IMR-90 (cell line): ENCODE measurements at regions not wholly inside any gene's neighbourhood (a gene's known extent, or its start where the extent isn't known, plus 50 kb on each side); places are given as distances from the start of the nearest gene placed in this dataset.

Experiments
- ATAC-seq: fragments of 200-7000 bp; cut with Tn5 transposase; 2 replicates; pipeline ENCODE4 v1.9.1; 2020; ENCODE audit warnings: low read depth, mild to moderate bottlenecking, moderate library complexity
- BruUV-seq: library from RNA; stranded (reverse); fragments of 400-500 nt; replicated peaks from 2 replicates; lab custom pipeline; 2021; lab: Mats Ljungman, UMichigan
- CTCF ChIA-PET: fragments of 300-600 bp; formaldehyde crosslinking; extraction: SDS; loops from one replicate; lab custom pipeline; 2021; ENCODE audit warnings: antibody characterized with exemption; lab: Yijun Ruan, JAX
- POLR2A ChIA-PET: fragments of 300-600 bp; sonication (Branson Sonifier 250); formaldehyde crosslinking; loops from one replicate; lab custom pipeline; 2022; ENCODE audit warnings: antibody characterized with exemption; ENCODE audit not compliant: unreplicated experiment; lab: Charles Lee
- DNase-seq: peaks from one replicate; pipeline ENCODE4 v3.0.0; 2013
- H2AFZ ChIP-seq: replicated peaks from 2 replicates; pipeline ENCODE3; 2013; ENCODE audit warnings: low read length, mild to moderate bottlenecking; ENCODE audit not compliant: poor library complexity
- H2AK5ac ChIP-seq: 2 replicates; pipeline ENCODE4 v1.6.1; 2013; ENCODE audit warnings: low read depth, low read length, inconsistent platforms
- H2AK9ac ChIP-seq: replicated peaks from 2 replicates; pipeline ENCODE3; 2013; ENCODE audit warnings: mild to moderate bottlenecking, low read depth, low read length, moderate library complexity; ENCODE audit not compliant: poor library complexity
- H2BK120ac ChIP-seq: 2 replicates; pipeline ENCODE4 v1.6.1; 2013; ENCODE audit warnings: low read depth, low read length, inconsistent platforms
- H2BK15ac ChIP-seq: 3 replicates; pipeline ENCODE4 v1.6.1; 2013; ENCODE audit warnings: low read depth, low read length, inconsistent platforms
- H2BK20ac ChIP-seq: 2 replicates; pipeline ENCODE4 v1.6.1; 2013; ENCODE audit warnings: low read depth, mild to moderate bottlenecking, inconsistent platforms, low read length, moderate library complexity
- H2BK5ac ChIP-seq: 2 replicates; pipeline ENCODE4 v1.6.1; 2013; ENCODE audit warnings: mild to moderate bottlenecking, low read depth, low read length, inconsistent platforms; ENCODE audit not compliant: poor library complexity, severe bottlenecking
- H3K14ac ChIP-seq: replicated peaks from 2 replicates; pipeline ENCODE4 v1.6.1; 2013; ENCODE audit warnings: low read depth, low read length, inconsistent platforms
- H3K18ac ChIP-seq: 2 replicates; pipeline ENCODE4 v1.6.1; 2013; ENCODE audit warnings: low read depth, low read length, control low read depth
- H3K23ac ChIP-seq: 2 replicates; pipeline ENCODE4 v1.6.1; 2013; ENCODE audit warnings: low read depth, low read length, inconsistent platforms
- H3K27ac ChIP-seq: 2 replicates; pipeline ENCODE4 v1.5.1; 2013; ENCODE audit warnings: mild to moderate bottlenecking, control low read depth, low read length; ENCODE audit not compliant: insufficient read depth
- H3K27me3 ChIP-seq: 2 replicates; pipeline ENCODE4 v1.6.1; 2013; ENCODE audit warnings: low read length; ENCODE audit not compliant: control insufficient read depth, insufficient read depth
- H3K36me3 ChIP-seq: 2 replicates; pipeline ENCODE4 v1.6.1; 2013; ENCODE audit warnings: low read length, mixed read lengths; ENCODE audit not compliant: control insufficient read depth, insufficient read depth
- H3K4ac ChIP-seq: 2 replicates; pipeline ENCODE4 v1.6.1; 2013; ENCODE audit warnings: low read depth, low read length, inconsistent platforms
- H3K4me1 ChIP-seq: 2 replicates; pipeline ENCODE4 v1.6.1; 2013; ENCODE audit warnings: low read length, mixed read lengths; ENCODE audit not compliant: control insufficient read depth, insufficient read depth
- H3K4me2 ChIP-seq: 2 replicates; pipeline ENCODE4 v1.6.1; 2013; ENCODE audit warnings: low read depth, mild to moderate bottlenecking, control low read depth, low read length, moderate library complexity
- H3K4me3 ChIP-seq: 2 replicates; pipeline ENCODE4 v1.5.1; 2013; ENCODE audit warnings: low read depth, mild to moderate bottlenecking, control low read depth, low read length, moderate library complexity; ENCODE audit not compliant: insufficient read depth
- H3K56ac ChIP-seq: 2 replicates; pipeline ENCODE4 v1.6.1; 2013; ENCODE audit warnings: low read length, inconsistent platforms; ENCODE audit not compliant: insufficient read depth; ENCODE audit errors: extremely low read depth
- H3K79me1 ChIP-seq, 2 experiments: 2 replicates each; pipeline ENCODE4 v1.6.1; 2013; ENCODE audit warnings: low read length in 2 of 2, inconsistent platforms in 1 of 2, low read depth in 1 of 2
- H3K9ac ChIP-seq: 2 replicates; pipeline ENCODE4 v1.6.1; 2013; ENCODE audit warnings: low read depth, low read length, control low read depth
- H3K9me1 ChIP-seq: 2 replicates; pipeline ENCODE4 v1.6.1; 2013; ENCODE audit warnings: low read length, inconsistent platforms; ENCODE audit not compliant: insufficient read depth
- H3K9me3 ChIP-seq: 2 replicates; pipeline ENCODE4 v1.6.1; 2013; ENCODE audit warnings: low read length; ENCODE audit not compliant: control insufficient read depth, insufficient read depth
- H4K20me1 ChIP-seq: 2 replicates; pipeline ENCODE4 v1.6.1; 2013; ENCODE audit warnings: low read length, inconsistent platforms; ENCODE audit not compliant: insufficient read depth
- H4K5ac ChIP-seq: 2 replicates; pipeline ENCODE4 v1.6.1; 2013; ENCODE audit warnings: mild to moderate bottlenecking, low read depth, low read length, control low read depth
- H4K8ac ChIP-seq, 2 experiments: 2 replicates each; pipeline ENCODE4 v1.6.1; 2013; ENCODE audit warnings: low read depth in 2 of 2, low read length in 2 of 2, control low read depth in 1 of 2, inconsistent platforms in 1 of 2
- H4K91ac ChIP-seq: 2 replicates; pipeline ENCODE4 v1.6.1; 2013; ENCODE audit warnings: low read depth, low read length, inconsistent platforms; ENCODE audit not compliant: insufficient read depth
- BHLHE40 ChIP-seq: fragments of 150-350 bp; IDR thresholded peaks from 2 replicates; pipeline ENCODE4 v1.6.1; 2016; ENCODE audit warnings: mild to moderate bottlenecking, low read depth, low read length
- CHD1 ChIP-seq: IDR thresholded peaks from 2 replicates; pipeline ENCODE4 v1.6.1; 2012; ENCODE audit warnings: low read depth, low read length, improper control_type of control experiment
- FOS ChIP-seq: fragments of 150-350 bp; IDR thresholded peaks from 2 replicates; pipeline ENCODE4 v1.6.1; 2016; ENCODE audit warnings: low read depth, low read length
- MAFK ChIP-seq: IDR thresholded peaks from 2 replicates; pipeline ENCODE4 v1.6.1; 2012; ENCODE audit warnings: low read depth, low read length, improper control_type of control experiment
- MAZ ChIP-seq: IDR thresholded peaks from 2 replicates; pipeline ENCODE4 v1.6.1; 2012; ENCODE audit warnings: low read depth, mild to moderate bottlenecking, low read length, improper control_type of control experiment, moderate library complexity, borderline replicate concordance
- MXI1 ChIP-seq: IDR thresholded peaks from 2 replicates; pipeline ENCODE4 v1.6.1; 2012; ENCODE audit warnings: low read depth, mild to moderate bottlenecking, low read length, moderate library complexity, borderline replicate concordance
- NFE2L2 ChIP-seq: fragments of 150-350 bp; IDR thresholded peaks from 2 replicates; pipeline ENCODE4 v1.6.1; 2016; ENCODE audit warnings: low read depth, mild to moderate bottlenecking, low read length
- RAD21 ChIP-seq: IDR thresholded peaks from 2 replicates; pipeline ENCODE4 v1.6.1; 2012; ENCODE audit warnings: low read length, improper control_type of control experiment
- RCOR1 ChIP-seq: IDR thresholded peaks from 2 replicates; pipeline ENCODE4 v1.6.1; 2012; ENCODE audit warnings: mild to moderate bottlenecking, low read length, improper control_type of control experiment; ENCODE audit not compliant: insufficient replicate concordance
- SMC3 ChIP-seq: fragments of 150-350 bp; IDR thresholded peaks from 2 replicates; pipeline ENCODE4 v1.6.1; 2016; ENCODE audit warnings: low read depth, mild to moderate bottlenecking, antibody characterized with exemption, low read length, moderate library complexity
- WGBS, 2 experiments: methylation state at CpG; one replicate each; pipeline versions ENCODE4 v1.1.5 to v1.1.7; 2013; ENCODE audit warnings: missing lambda C conversion rate in 2 of 2; ENCODE audit not compliant: insufficient read length in 1 of 2; ENCODE audit errors: extremely low coverage in 2 of 2; 5-methylcytosine and 5-hydroxymethylcytosine counted together
- dilution Hi-C: fragments of 300-500 bp; cut with HindIII; formaldehyde crosslinking; loops from one replicate; pipeline ENCODE4 v1.14.3; 2018; ENCODE audit warnings: low sequenced_read_pairs; ENCODE audit not compliant: unreplicated experiment
- in situ Hi-C: fragments of 300-500 bp; cut with MboI; formaldehyde crosslinking; loops from 3 replicates; pipeline ENCODE4 v1.14.3; 2019; ENCODE audit warnings: low sequenced_read_pairs, inconsistent platforms, mixed read lengths
- intact Hi-C: fragments of 100-400 bp; cut with micrococcal nuclease; formaldehyde crosslinking; loops from 2 replicates; pipeline ENCODE4 v1.10.0; 2022
- TF ChIP-seq, protein P1 (sequence below): fragments of 150-350 bp; IDR thresholded peaks from 2 replicates; pipeline ENCODE4 v1.6.1; 2017; ENCODE audit warnings: mild to moderate bottlenecking, antibody characterized with exemption, low read length, low read depth

DNA sequence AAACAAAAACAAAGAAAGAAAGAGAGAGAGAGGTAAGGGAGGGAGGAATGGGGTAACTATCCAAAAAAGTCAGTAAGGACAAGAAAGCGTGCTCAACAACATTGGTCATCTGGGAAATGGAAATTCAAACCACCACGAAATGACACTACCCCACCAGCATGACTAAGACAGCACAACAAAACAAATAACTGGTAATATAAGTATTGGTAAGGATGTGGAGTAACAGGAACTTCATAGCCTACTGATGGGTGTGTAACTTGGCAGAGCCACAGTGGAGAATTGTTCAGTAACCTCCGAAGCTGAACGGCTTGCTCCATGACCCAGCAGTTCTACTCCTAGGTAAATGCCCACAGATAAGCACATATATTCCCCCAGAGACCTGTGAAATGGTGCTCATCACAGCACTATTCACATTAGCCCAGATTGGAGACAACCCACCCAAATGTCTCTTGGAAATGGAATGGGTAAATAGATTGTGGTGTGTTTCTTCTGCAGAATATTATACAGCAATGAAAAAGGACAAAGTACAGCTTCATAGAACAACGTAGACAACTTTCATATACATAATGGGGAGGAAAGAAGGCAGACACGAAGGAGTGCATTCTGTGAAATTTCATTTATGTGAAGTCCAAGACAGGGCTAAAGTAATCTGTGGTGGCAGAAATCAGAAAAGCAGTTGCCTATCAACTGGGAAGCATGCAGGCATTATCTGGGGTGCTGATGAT, 95.5 kb upstream of the ATP6AP2 start:
- no peak overlapping the region for H4K5ac ChIP-seq
- CTCF ChIA-PET: no interaction called here
- H3K4ac ChIP-seq: no peak overlapping the region
- WGBS, 2 experiments: no CpG with 5 or more reads among the region's 6 CpGs
- no peak for TF ChIP-seq RAD21
- no peak for TF ChIP-seq NFE2L2
- no peak for TF ChIP-seq MAZ
- no peak for TF ChIP-seq CHD1
- TF ChIP-seq SMC3: no peak
- no peak for TF ChIP-seq MXI1
- no peak for TF ChIP-seq FOS
- TF ChIP-seq, protein P1, sequence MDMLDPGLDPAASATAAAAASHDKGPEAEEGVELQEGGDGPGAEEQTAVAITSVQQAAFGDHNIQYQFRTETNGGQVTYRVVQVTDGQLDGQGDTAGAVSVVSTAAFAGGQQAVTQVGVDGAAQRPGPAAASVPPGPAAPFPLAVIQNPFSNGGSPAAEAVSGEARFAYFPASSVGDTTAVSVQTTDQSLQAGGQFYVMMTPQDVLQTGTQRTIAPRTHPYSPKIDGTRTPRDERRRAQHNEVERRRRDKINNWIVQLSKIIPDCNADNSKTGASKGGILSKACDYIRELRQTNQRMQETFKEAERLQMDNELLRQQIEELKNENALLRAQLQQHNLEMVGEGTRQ: no peak
- TF ChIP-seq RCOR1: no peak
- no peak for TF ChIP-seq BHLHE40
- TF ChIP-seq MAFK: no peak
- H3K9me1 ChIP-seq: no peaks in the 10 kb centered on the region
- no peak overlapping the region for H2AK5ac ChIP-seq
- H3K18ac ChIP-seq: no peak overlapping the region
- dilution Hi-C loops: no loop called here
- no TSS peak for BruUV-seq
- H3K23ac ChIP-seq: no peak overlapping the region
- in situ Hi-C loops: no loop called here
- H2BK15ac ChIP-seq: no peak overlapping the region
- intact Hi-C loops: no loop called here
- no peak overlapping the region for H2BK20ac ChIP-seq
- no peaks in the 10 kb centered on the region for H3K4me1 ChIP-seq
- H3K9me3 ChIP-seq: peaks cover 5% of the 10 kb centered on the region
- no peak overlapping the region for H2AFZ ChIP-seq
- H3K56ac ChIP-seq: no peak overlapping the region
- H3K14ac ChIP-seq: no peak overlapping the region
- H3K36me3 ChIP-seq: no peaks in the 10 kb centered on the region
- H4K20me1 ChIP-seq: no peaks in the 10 kb centered on the region
- ATAC-seq (no peak), DNase-seq (no peak)
- no peak overlapping the region for H2BK5ac ChIP-seq
- H3K4me2 ChIP-seq: no peak overlapping the region
- H4K91ac ChIP-seq: no peak overlapping the region
- H4K8ac ChIP-seq: no peak overlapping the region
- H3K9ac ChIP-seq: no peak overlapping the region
- H2AK9ac ChIP-seq: no peak overlapping the region
- H3K79me1 ChIP-seq: no peaks in the 10 kb centered on the region
- POLR2A ChIA-PET: no interaction called here
- no peak overlapping the region for H3K4me3 ChIP-seq
- peaks cover 20% of the 10 kb centered on the region for H3K27me3 ChIP-seq
- H2BK120ac ChIP-seq: no peak overlapping the region
- no peak overlapping the region for H3K27ac ChIP-seq
